Heart left ventricle (tissue), 13 donors: ENCODE measurements at regions not wholly inside any gene's neighbourhood (a gene's known extent, or its start where the extent isn't known, plus 50 kb on each side); places are given as distances from the start of the nearest gene placed in this dataset.

Experiments used
- POLR2A ChIP-seq, 2 donors: fragments of 450-650 bp; IDR thresholded peaks; one replicate each; pipeline ENCODE4 v1.6.1; 2017; ENCODE audit warnings: antibody characterized with exemption in 2 of 2, mild to moderate bottlenecking in 2 of 2, moderate library complexity in 2 of 2
- TF ChIP-seq, protein P1 (sequence below), 12 donors: fragments of 200-600 bp; sonication (generic) in 4 of 12; IDR thresholded peaks; one replicate each; pipeline versions ENCODE4 v1.5.0 to v1.8.0; 2018 to 2022; ENCODE audit warnings: antibody characterized with exemption in 12 of 12, mild to moderate bottlenecking in 5 of 12
- donor health status: ischemic (EF 13 %, LVEDD 7.1; RV severe dilation, severe dysfunction).
- donor health status: DM: no; HTN: yes; CAD: no.
- donor health status: DM: no; HTN: no; CAD: no.
- donor health status: ischemic (EF 25% LVEDD 6.9; RV normal size, moderate dysfunction).
- donor health status: ischemic (EF 25% LVEDD 5.7; RV mildly dilated, moderate dysfunction).
- donor health status: ischemic (EF 35%, LVEDD 5.7; RV mildly dilated, moderate dysfunction).
- donor health status: nonischemic (EF 11% LVEDD 7.7; RV severe dilation, severe dysfunction).
- donor health status: DM: yes; HTN: yes; CAD: no.
- donor health status: PGD.
- donor health status: ischemic (EF 29% LVEDD 5.4; RV normal size, mild dysfunction).
- donor health status: nonischemic (EF 23%, LVEDD 6.1; RV moderate dilation, normal function).

DNA sequence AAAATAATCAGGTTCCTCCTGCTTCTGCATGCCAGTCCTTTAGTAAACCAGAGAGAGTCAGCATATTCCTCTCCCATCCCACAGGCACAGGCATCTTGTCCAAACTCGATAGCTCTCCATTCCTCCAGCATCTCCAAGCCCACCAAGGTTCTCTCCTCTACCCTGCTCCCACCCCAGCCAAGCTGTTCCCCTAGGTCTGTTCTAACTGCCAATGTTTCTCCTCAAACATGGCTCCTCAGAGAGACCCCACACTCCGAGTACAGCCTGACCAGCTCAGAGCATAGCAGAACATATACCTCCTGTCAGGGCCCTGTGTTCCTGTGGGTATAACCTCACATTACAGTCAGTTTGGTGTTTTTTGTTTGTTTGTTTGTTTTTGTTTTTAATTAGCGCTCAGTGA is 177.8 kb downstream of the VEGFA start:
- TF ChIP-seq, protein P1, sequence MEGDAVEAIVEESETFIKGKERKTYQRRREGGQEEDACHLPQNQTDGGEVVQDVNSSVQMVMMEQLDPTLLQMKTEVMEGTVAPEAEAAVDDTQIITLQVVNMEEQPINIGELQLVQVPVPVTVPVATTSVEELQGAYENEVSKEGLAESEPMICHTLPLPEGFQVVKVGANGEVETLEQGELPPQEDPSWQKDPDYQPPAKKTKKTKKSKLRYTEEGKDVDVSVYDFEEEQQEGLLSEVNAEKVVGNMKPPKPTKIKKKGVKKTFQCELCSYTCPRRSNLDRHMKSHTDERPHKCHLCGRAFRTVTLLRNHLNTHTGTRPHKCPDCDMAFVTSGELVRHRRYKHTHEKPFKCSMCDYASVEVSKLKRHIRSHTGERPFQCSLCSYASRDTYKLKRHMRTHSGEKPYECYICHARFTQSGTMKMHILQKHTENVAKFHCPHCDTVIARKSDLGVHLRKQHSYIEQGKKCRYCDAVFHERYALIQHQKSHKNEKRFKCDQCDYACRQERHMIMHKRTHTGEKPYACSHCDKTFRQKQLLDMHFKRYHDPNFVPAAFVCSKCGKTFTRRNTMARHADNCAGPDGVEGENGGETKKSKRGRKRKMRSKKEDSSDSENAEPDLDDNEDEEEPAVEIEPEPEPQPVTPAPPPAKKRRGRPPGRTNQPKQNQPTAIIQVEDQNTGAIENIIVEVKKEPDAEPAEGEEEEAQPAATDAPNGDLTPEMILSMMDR (IDR thresholded peaks at IDR 0.05): no peak
- no peak for TF ChIP-seq POLR2A (IDR thresholded peaks at IDR 0.05)
